H1 (cell line): ENCODE measurements at regions not wholly inside any gene's neighbourhood (a gene's known extent, or its start where the extent isn't known, plus 50 kb on each side); places are given as distances from the start of the nearest gene placed in this dataset.

Experiments
- TF ChIP-seq, protein P1 (sequence below), 3 experiments: IDR thresholded peaks; 1 replicate in 2 of 3; 2 replicates in 1 of 3; pipeline versions ENCODE4 v1.5.1 to v1.6.1; 2011; ENCODE audit warnings: low read length in 3 of 3, mild to moderate bottlenecking in 3 of 3, inconsistent platforms in 2 of 3, low read depth in 1 of 3, moderate library complexity in 1 of 3; ENCODE audit not compliant: insufficient read depth in 1 of 3; ENCODE audit errors: control extremely low read depth in 1 of 3

DNA sequence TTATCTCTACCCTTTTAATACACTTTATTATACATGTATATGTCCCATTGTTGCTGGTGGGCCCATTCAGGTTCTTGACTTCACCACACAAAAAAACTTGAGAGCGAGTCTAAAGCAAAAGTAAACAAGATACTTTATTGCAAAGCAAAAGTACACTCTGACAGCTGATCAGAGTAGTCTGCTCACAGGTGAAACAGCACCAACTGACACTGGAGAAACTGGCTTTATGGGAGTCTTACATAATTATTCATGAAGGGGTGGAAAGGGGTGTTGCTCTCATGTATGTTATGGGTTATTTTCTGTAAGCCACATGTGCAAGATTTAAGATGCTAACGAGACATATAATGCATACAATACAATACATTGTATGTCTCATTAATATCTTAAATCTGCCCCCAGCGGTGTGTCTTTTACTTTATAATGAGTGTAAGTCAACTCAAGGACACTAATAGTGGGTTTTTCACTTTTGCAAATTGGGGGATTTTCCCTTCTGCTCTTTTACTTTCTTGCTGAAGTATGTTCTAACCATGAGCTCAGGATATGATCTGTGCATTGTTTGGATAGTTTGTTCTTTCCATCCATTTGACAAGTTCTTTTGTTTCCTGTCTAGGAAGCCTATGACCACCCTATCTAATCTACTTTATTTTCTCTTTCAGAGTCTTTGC, 256.1 kb upstream of the ITM2A start (continued):
- TF ChIP-seq, protein P1, sequence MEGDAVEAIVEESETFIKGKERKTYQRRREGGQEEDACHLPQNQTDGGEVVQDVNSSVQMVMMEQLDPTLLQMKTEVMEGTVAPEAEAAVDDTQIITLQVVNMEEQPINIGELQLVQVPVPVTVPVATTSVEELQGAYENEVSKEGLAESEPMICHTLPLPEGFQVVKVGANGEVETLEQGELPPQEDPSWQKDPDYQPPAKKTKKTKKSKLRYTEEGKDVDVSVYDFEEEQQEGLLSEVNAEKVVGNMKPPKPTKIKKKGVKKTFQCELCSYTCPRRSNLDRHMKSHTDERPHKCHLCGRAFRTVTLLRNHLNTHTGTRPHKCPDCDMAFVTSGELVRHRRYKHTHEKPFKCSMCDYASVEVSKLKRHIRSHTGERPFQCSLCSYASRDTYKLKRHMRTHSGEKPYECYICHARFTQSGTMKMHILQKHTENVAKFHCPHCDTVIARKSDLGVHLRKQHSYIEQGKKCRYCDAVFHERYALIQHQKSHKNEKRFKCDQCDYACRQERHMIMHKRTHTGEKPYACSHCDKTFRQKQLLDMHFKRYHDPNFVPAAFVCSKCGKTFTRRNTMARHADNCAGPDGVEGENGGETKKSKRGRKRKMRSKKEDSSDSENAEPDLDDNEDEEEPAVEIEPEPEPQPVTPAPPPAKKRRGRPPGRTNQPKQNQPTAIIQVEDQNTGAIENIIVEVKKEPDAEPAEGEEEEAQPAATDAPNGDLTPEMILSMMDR (IDR thresholded peaks at IDR 0.05; ENCODE audit: control extremely low read depth in 1 of 3, insufficient read depth in 1 of 3, low read depth in 1 of 3, low read length in 3 of 3): no peak
